ENCODE measurements at regions not wholly inside any gene's neighbourhood (a gene's known extent, or its start where the extent isn't known, plus 50 kb on each side); places are given as distances from the start of the nearest gene placed in this dataset.

DNA sequence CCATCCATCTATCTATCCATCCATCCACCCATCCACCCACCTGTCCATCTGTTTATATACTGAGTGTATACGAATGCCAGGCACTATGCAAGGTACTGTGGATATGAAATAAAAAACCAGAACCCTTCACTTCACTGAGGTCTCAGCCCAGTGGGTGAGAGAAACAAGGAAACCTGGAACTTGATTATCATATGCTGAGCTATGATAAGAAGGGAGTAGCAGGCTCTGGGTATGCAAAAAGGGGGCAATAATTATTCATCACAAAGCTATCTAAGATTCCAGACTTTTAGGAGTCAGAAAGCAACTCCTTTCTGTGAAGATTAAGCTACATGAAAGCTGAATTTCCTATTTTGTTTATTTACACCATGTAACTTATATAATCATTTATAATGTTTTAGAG is 327.7 kb upstream of the IL12A start:
- TF ChIP-seq, protein P1, sequence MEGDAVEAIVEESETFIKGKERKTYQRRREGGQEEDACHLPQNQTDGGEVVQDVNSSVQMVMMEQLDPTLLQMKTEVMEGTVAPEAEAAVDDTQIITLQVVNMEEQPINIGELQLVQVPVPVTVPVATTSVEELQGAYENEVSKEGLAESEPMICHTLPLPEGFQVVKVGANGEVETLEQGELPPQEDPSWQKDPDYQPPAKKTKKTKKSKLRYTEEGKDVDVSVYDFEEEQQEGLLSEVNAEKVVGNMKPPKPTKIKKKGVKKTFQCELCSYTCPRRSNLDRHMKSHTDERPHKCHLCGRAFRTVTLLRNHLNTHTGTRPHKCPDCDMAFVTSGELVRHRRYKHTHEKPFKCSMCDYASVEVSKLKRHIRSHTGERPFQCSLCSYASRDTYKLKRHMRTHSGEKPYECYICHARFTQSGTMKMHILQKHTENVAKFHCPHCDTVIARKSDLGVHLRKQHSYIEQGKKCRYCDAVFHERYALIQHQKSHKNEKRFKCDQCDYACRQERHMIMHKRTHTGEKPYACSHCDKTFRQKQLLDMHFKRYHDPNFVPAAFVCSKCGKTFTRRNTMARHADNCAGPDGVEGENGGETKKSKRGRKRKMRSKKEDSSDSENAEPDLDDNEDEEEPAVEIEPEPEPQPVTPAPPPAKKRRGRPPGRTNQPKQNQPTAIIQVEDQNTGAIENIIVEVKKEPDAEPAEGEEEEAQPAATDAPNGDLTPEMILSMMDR (IDR thresholded peaks at IDR 0.05; ENCODE audit: insufficient read depth, low read depth, low read length, missing control alignments) = no peak
- DNase-seq (ENCODE audit: low read depth) = no peak
- H3K4me3 ChIP-seq (ENCODE audit: low read length) = no peak overlapping the region

DNA sequence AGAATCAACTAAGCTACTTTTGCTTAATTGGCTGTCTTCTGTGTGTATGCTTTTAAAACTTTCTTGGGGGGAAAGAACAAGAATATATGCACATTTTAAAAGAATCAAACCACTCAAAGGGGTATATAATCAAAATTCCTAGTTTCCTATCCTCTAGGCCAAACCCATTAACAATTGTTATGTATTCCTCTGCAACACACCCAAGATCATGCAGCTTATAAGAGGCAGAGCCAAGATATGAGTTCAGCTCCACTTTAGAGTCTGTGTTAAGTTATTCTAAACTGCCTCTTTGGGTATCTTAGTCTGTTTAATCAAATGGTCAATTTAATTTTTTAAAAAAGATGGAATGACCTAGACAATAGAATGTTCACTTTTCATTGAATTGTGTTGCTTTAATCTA is 326.1 kb upstream of the IL12A start:
- H3K4me3 ChIP-seq (ENCODE audit: low read length) = no peak overlapping the region
- DNase-seq (ENCODE audit: low read depth) = no peak
- TF ChIP-seq, protein P1 (IDR thresholded peaks at IDR 0.05; ENCODE audit: insufficient read depth, low read depth, low read length, missing control alignments) = no peak

DNA sequence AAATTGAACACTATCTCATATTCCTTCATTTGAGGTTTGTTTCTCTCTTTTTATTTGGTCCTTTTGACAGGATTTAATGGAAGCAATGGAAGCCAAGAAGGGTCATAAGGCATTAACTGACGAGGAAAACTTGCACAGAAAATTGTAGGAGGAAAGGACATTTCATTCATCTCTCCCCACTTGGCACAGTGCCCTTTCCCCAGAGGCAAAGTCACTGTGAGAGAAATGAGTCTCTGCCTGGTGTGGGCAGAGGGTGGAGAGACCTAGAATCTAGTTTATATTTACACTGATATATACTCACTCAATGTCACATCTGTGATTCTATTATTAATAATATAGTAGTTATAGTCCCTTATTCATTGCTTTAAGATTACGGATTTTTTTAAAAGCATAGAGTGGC is 324.6 kb upstream of the IL12A start:
- TF ChIP-seq, protein P1 (IDR thresholded peaks at IDR 0.05; ENCODE audit: insufficient read depth, low read depth, low read length, missing control alignments) = no peak
- no peak overlapping the region for H3K4me3 ChIP-seq (ENCODE audit: low read length)
- peak; percentile 51 for DNase-seq (ENCODE audit: low read depth)

DNA sequence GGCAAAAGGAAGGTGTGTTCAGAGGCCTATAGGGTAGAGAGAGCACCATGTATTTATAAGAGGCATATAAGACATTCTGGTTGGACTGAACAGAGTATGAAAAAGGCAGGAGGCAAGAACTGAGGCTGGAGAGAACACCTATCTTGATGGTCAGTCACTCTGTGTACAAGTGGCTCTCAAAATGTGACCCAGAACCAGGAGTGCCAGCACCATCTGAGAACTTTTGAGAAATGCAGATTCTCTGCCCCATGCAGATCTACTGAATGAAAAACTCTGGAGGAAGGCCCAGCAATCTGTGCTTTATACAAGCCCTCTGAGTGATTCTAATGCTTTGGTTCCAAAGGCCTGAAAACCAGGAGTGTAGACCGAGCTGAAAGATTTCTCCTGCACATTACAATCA is 324.0 kb upstream of the IL12A start:
- no peak overlapping the region for H3K4me3 ChIP-seq (ENCODE audit: low read length)
- no peak for DNase-seq (ENCODE audit: low read depth)
- TF ChIP-seq, protein P1 (IDR thresholded peaks at IDR 0.05; ENCODE audit: insufficient read depth, low read depth, low read length, missing control alignments) = no peak

DNA sequence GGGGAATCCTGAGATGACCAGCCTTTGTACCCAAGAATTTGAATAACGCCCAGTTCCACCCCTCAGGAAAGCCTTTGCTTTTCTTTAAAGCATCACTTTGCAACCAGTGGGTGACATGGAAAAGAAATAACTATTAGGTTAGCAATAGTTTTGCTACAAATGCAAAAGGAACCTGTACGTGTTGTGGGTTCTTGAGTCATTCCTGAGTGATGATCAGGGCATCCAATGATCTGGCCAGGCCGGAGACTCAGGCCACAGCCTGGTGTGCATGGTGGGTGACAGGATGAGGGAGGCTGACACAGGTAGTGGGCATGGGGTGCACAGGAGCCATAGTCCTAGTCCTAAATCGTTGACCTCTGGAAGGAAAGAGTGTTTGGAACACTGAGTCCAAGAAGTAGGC is 321.4 kb upstream of the IL12A start:
- TF ChIP-seq, protein P1 (IDR thresholded peaks at IDR 0.05; ENCODE audit: insufficient read depth, low read depth, low read length, missing control alignments) = no peak
- peak; percentile 22 for DNase-seq (ENCODE audit: low read depth)
- H3K4me3 ChIP-seq (ENCODE audit: low read length) = no peak overlapping the region

DNA sequence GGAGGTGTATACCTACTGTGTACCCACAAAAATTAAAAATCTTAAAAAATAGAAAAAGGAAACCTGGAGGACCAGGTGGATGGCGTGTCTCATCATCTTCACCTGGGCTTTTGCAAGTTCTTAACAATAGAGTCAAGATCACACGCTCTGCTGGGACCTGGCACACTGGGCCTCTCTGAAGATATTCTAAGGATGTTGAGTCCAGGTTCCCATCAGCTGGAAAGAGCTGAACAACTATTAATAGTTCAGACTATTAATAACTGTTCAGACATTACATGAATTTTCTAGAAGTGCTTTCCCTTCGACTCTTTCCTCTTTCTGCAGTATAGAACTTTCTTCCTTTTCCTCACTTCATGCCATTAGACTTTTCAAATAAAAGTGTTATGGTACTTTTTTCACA is 320.2 kb upstream of the IL12A start:
- TF ChIP-seq, protein P1 (IDR thresholded peaks at IDR 0.05; ENCODE audit: insufficient read depth, low read depth, low read length, missing control alignments) = no peak
- DNase-seq (ENCODE audit: low read depth) = no peak
- no peak overlapping the region for H3K4me3 ChIP-seq (ENCODE audit: low read length)

DNA sequence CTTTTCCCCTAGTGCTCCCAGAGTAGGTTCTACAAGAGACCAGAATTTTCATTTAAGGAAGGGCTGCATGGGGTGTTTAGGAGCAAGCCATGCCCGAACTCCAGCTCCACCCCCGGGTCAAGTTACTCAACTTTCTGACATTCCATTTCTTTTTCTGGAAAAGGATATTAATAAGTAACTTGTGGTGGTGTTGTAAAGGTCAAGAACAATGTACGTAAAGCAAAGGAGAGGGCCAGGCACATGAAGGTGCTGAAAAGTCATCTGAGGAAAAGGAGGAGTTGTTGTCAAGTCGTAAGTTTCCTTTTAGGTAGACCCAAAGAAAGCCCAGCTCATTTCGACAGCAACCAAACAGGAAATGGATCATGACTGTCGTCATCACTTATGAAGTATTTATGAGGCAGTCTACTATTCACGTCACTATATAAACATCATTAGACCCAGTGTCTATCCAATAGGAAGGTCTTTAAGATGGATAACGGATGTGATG is 319.6 kb upstream of the IL12A start:
- peak; percentile 13 for DNase-seq (ENCODE audit: low read depth)
- no peak overlapping the region for H3K4me3 ChIP-seq (ENCODE audit: low read length)
- TF ChIP-seq, protein P1 (IDR thresholded peaks at IDR 0.05; ENCODE audit: insufficient read depth, low read depth, low read length, missing control alignments) = no peak
